Osteocyte (in vitro differentiated cells): ENCODE measurements at regions not wholly inside any gene's neighbourhood (a gene's known extent, or its start where the extent isn't known, plus 50 kb on each side); places are given as distances from the start of the nearest gene placed in this dataset.

Source experiments
- DNase-seq: peaks from one replicate; pipeline ENCODE4 v3.0.0; 2021; ENCODE audit warnings: mixed read lengths; ENCODE audit not compliant: unreplicated experiment; ENCODE audit errors: extremely low spot score
- H3K27ac Mint-ChIP-seq: one replicate; pipeline ENCODE4 v1.8.0; 2021; ENCODE audit warnings: mild to moderate bottlenecking, mixed read lengths; ENCODE audit not compliant: unreplicated experiment
- H3K27me3 Mint-ChIP-seq: one replicate; pipeline ENCODE4 v1.8.0; 2021; ENCODE audit warnings: mixed read lengths; ENCODE audit not compliant: unreplicated experiment
- H3K36me3 Mint-ChIP-seq: one replicate; pipeline ENCODE4 v1.8.0; 2021; ENCODE audit warnings: mixed read lengths; ENCODE audit not compliant: unreplicated experiment
- H3K4me1 Mint-ChIP-seq: one replicate; pipeline ENCODE4 v1.8.0; 2021; ENCODE audit warnings: mixed read lengths; ENCODE audit not compliant: unreplicated experiment
- H3K4me3 Mint-ChIP-seq: one replicate; pipeline ENCODE4 v1.8.0; 2021; ENCODE audit warnings: mild to moderate bottlenecking, moderate library complexity, mixed read lengths; ENCODE audit not compliant: unreplicated experiment
- H3K9me3 Mint-ChIP-seq: one replicate; pipeline ENCODE4 v1.8.0; 2021; ENCODE audit warnings: mixed read lengths; ENCODE audit not compliant: unreplicated experiment
- TF ChIP-seq, protein P1 (sequence below): fragments of 200-600 bp; sonication (generic); IDR thresholded peaks from 2 replicates; pipeline ENCODE4 v1.5.0; 2021; ENCODE audit warnings: antibody characterized with exemption, mild to moderate bottlenecking, moderate library complexity

DNA sequence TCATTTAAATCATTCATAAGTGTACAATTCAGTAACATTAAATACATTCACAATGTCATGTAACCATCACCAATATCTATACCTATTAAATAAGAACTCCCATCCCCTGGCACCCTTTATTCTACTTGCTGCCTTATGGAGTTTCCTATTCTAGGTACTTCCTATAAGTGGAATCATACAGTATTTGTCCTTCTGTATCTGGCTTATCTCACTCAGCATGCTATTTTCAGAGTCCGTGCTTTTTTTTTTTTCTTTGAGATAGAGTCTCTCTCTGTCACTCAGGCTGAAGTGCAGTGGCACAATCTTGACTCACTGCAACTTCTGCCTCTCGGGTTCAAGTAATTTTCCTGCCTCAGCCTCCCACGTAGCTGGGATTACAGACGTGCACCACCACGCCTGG, 67.9 kb upstream of the STOX2 start:
- TF ChIP-seq, protein P1, sequence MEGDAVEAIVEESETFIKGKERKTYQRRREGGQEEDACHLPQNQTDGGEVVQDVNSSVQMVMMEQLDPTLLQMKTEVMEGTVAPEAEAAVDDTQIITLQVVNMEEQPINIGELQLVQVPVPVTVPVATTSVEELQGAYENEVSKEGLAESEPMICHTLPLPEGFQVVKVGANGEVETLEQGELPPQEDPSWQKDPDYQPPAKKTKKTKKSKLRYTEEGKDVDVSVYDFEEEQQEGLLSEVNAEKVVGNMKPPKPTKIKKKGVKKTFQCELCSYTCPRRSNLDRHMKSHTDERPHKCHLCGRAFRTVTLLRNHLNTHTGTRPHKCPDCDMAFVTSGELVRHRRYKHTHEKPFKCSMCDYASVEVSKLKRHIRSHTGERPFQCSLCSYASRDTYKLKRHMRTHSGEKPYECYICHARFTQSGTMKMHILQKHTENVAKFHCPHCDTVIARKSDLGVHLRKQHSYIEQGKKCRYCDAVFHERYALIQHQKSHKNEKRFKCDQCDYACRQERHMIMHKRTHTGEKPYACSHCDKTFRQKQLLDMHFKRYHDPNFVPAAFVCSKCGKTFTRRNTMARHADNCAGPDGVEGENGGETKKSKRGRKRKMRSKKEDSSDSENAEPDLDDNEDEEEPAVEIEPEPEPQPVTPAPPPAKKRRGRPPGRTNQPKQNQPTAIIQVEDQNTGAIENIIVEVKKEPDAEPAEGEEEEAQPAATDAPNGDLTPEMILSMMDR = no peak
- Mint-ChIP-seq H3K27ac (no peak overlapping the region), H3K27me3 (peaks cover 19% of the 10 kb centered on the region), H3K9me3 (no peaks in the 10 kb centered on the region), H3K4me3 (no peak overlapping the region), H3K4me1 (no peaks in the 10 kb centered on the region), H3K36me3 (no peaks in the 10 kb centered on the region)
- DNase-seq = no peak

DNA sequence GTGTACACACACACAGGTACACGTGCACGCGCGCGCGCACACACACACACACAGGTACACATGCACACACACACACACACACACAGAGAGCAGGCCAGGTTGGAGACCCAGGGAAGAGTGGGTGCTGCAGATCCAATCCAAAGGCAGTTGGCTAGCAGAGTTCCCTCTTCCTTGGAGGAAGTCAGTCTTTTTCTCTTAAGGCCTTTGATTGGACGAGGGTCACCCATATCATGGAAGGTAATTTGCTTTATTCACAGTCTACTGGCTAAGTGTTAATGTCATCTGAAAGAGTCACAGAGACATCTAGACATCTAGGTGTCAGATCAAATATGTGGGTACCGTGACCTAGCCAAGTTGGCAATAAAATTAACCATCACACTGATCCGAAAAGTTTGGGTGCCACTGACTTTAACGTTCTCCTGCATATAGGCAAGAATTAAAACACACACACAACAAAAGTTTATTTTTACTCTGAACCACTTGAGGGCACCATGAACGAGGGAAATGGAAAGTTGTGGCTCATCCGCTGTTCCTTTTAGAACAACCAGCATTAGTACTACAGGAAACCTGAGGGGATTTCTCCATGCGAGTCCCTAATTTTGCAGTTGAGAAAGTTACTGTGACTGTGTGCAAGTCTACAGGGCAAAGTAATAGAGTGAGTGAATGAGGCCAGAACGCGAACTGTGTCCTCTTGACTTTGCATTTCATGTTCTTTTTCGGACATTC, 66.0 kb upstream of the STOX2 start:
- DNase-seq = no peak
- Mint-ChIP-seq H3K27ac (no peak overlapping the region), H3K4me1 (no peaks in the 10 kb centered on the region), H3K36me3 (no peaks in the 10 kb centered on the region), H3K9me3 (no peaks in the 10 kb centered on the region), H3K27me3 (peaks cover 16% of the 10 kb centered on the region), H3K4me3 (no peak overlapping the region)
- TF ChIP-seq, protein P1 = peak; percentile 32

DNA sequence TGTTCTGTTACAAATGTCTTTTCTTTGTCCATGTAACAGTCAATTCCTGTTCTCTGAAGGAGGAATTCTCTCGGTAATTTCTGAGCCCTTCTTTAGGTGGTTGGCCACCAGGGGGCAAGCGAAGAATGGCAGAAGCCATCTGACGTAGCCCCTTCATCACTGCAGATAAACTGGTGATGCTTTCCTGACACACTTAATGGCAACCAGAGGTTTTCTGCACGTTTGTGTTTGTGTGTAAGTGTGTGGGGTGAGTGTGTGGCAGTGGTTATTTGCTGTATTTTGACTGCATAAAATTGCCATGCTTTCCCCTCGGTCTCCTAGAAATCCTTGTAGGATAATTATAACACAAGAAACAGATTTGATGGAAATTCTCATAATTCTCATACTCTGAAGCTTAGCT, 64.8 kb upstream of the STOX2 start:
- Mint-ChIP-seq H3K27ac (no peak overlapping the region), H3K36me3 (no peaks in the 10 kb centered on the region), H3K27me3 (peaks cover 21% of the 10 kb centered on the region), H3K4me3 (no peak overlapping the region), H3K9me3 (no peaks in the 10 kb centered on the region), H3K4me1 (no peaks in the 10 kb centered on the region)
- DNase-seq = peak; percentile 87
- TF ChIP-seq, protein P1 = peak; percentile 87

DNA sequence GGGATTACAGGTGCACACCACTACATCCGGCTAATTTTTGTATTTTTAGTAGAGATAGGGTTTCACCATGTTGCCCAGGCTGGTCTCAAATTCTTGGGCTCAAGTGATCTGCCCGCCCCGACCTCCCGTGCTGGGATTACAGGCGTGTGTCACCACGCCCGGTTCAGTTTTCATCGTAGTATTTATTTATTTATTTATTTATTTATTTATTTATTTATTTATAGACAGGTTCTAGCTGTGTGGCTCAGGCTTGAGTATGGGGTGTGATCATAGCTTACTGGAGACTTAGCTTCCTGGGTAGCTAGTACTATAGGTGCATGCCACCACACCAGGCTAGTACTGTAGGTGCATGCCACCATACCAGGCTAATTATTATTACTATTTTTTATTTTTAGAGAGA, 64.1 kb upstream of the STOX2 start:
- no peak overlapping the region for H3K27ac Mint-ChIP-seq
- H3K4me1 Mint-ChIP-seq = no peaks in the 10 kb centered on the region
- H3K9me3 Mint-ChIP-seq = no peaks in the 10 kb centered on the region
- H3K27me3 Mint-ChIP-seq = peaks cover 22% of the 10 kb centered on the region
- DNase-seq = no peak
- H3K4me3 Mint-ChIP-seq = no peak overlapping the region
- TF ChIP-seq, protein P1 = no peak
- no peaks in the 10 kb centered on the region for H3K36me3 Mint-ChIP-seq

DNA sequence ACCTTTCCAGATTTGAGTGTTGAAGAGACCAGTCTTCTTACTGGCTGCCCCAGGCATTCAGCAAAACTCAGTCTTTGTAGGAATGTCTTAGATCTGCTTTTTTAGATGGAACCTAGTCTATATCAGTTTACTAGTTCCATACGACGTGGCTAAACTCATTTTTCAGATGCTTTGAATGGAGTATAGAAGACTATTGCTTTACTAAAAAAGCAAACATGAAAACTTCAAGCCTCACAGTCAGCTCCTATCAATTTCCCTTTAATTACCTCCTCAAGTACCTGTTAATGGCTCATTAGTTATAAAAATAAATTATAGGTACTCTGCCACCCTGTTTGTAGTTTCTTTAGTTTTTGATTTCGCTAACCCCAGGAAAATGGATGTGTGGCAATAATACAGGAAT, 63.0 kb upstream of the STOX2 start:
- H3K4me1 Mint-ChIP-seq = no peaks in the 10 kb centered on the region
- H3K4me3 Mint-ChIP-seq = no peak overlapping the region
- no peaks in the 10 kb centered on the region for H3K36me3 Mint-ChIP-seq
- peaks cover 5% of the 10 kb centered on the region for H3K9me3 Mint-ChIP-seq
- TF ChIP-seq, protein P1 = no peak
- peaks cover 20% of the 10 kb centered on the region for H3K27me3 Mint-ChIP-seq
- no peak overlapping the region for H3K27ac Mint-ChIP-seq
- no peak for DNase-seq
